HepG2 (cell line): ENCODE measurements at regions not wholly inside any gene's neighbourhood (a gene's known extent, or its start where the extent isn't known, plus 50 kb on each side); places are given as distances from the start of the nearest gene placed in this dataset.

ENCODE experiments used
- ATAC-seq: fragments of 200-7000 bp; cut with Tn5 transposase; 3 replicates; pipeline ENCODE4 v1.9.1; 2020; ENCODE audit warnings: mild to moderate bottlenecking, moderate library complexity
- BruUV-seq: library from RNA; stranded (reverse); fragments of 400-500 nt; replicated peaks from 2 replicates; lab custom pipeline; 2021; lab: Mats Ljungman, UMichigan
- CTCF ChIA-PET: fragments of 300-600 bp; formaldehyde crosslinking; extraction: SDS; loops from one replicate; lab custom pipeline; 2021; ENCODE audit warnings: low total read pairs, inconsistent platforms, low intra/inter-chr PET ratio; lab: Yijun Ruan, JAX
- POLR2A ChIA-PET: fragments of 350-600 bp; sonication (Branson Sonifier 250); formaldehyde crosslinking; loops from one replicate; lab custom pipeline; 2020; ENCODE audit warnings: antibody characterized with exemption, inconsistent platforms; lab: Yijun Ruan, JAX
- DNase-seq: peaks from one replicate; pipeline ENCODE4 v3.0.0-alpha.2; 2015; ENCODE audit warnings: low spot score
- FAIRE-seq: peaks from 3 replicates; lab custom pipeline; 2011; peaks lifted over from hg19 to GRCh38; lab: Jason Lieb, UNC
- H2AFZ ChIP-seq: one replicate; pipeline ENCODE4 v1.6.1; 2011; ENCODE audit warnings: low read length, inconsistent platforms
- H3K27ac ChIP-seq: fragments of 300-600 bp; 3 replicates; pipeline ENCODE4 v1.8.0; 2011; ENCODE audit warnings: mixed run types, mild to moderate bottlenecking, mixed read lengths, low read length, inconsistent platforms; ENCODE audit not compliant: insufficient read depth; ENCODE audit errors: extremely low read length
- H3K27me3 ChIP-seq, 2 experiments: fragments of 200-600 bp in 1 of 2; 2 replicates in 1 of 2; 3 replicates in 1 of 2; pipeline versions ENCODE4 v1.6.0 to v1.8.0; 2011; ENCODE audit warnings: low read length in 2 of 2, mild to moderate bottlenecking in 2 of 2, moderate library complexity in 2 of 2, inconsistent platforms in 1 of 2; ENCODE audit not compliant: insufficient read depth in 2 of 2, control insufficient read depth in 1 of 2
- H3K36me3 ChIP-seq, 2 experiments: fragments of 200-600 bp in 1 of 2; replicated peaks in 1 of 2; 2 replicates in 1 of 2; 3 replicates in 1 of 2; pipeline versions ENCODE4 v1.5.1 to v1.8.0; 2011; ENCODE audit warnings: low read length in 2 of 2, inconsistent platforms in 1 of 2; ENCODE audit not compliant: insufficient read depth in 2 of 2, control insufficient read depth in 1 of 2
- H3K4me1 ChIP-seq: 2 replicates; pipeline ENCODE4 v1.5.1; 2012; ENCODE audit warnings: low read length, inconsistent platforms; ENCODE audit not compliant: insufficient read depth
- H3K4me2 ChIP-seq: 2 replicates; pipeline ENCODE4 v1.6.0; 2011; ENCODE audit warnings: low read depth, low read length, inconsistent platforms
- H3K4me3 ChIP-seq, 3 experiments: fragments of 200-600 bp in 1 of 3; sonication (generic), shearing (Covaris generic) in 1 of 3; replicated peaks in 1 of 3; 2 replicates each; pipeline ENCODE4 v1.5.1; 2011 to 2016; ENCODE audit warnings: low read length in 3 of 3, inconsistent platforms in 2 of 3, low read depth in 2 of 3, mild to moderate bottlenecking in 2 of 3, control low read depth in 1 of 3, mixed read lengths in 1 of 3; ENCODE audit not compliant: insufficient read depth in 1 of 3
- H3K79me2 ChIP-seq: one replicate; pipeline ENCODE4 v1.6.1; 2011; ENCODE audit warnings: low read length, inconsistent platforms; ENCODE audit not compliant: insufficient read depth
- H3K9ac ChIP-seq: 2 replicates; pipeline ENCODE4 v1.6.0; 2011; ENCODE audit warnings: mild to moderate bottlenecking, low read depth, low read length, inconsistent platforms; ENCODE audit not compliant: insufficient read depth
- H3K9me3 ChIP-seq: 2 replicates; pipeline ENCODE4 v1.5.1; 2012; ENCODE audit warnings: mild to moderate bottlenecking, low read length
- H4K20me1 ChIP-seq: 2 replicates; pipeline ENCODE4 v1.6.0; 2011; ENCODE audit warnings: inconsistent platforms, mild to moderate bottlenecking, low read length, moderate library complexity; ENCODE audit not compliant: insufficient read depth
- CREB1 ChIP-seq, 2 experiments: fragments of 450-650 bp in 1 of 2; IDR thresholded peaks; 2 replicates each; pipeline ENCODE4 v1.6.1; 2016 to 2017; ENCODE audit warnings: control low read depth in 1 of 2, mild to moderate bottlenecking in 1 of 2, missing compliant biosample characterization in 1 of 2, missing genetic modification characterization in 1 of 2
- EZH2 ChIP-seq: conservative IDR thresholded peaks from 2 replicates; pipeline ENCODE4 v1.6.1; 2012; ENCODE audit warnings: mild to moderate bottlenecking, low read depth, low read length, moderate library complexity
- GATA4 ChIP-seq: sonication (generic); IDR thresholded peaks from 2 replicates; pipeline ENCODE4 v1.6.1; 2016; ENCODE audit warnings: antibody characterized with exemption, low read depth, borderline replicate concordance
- ZNF609 ChIP-seq: sonication (generic); formaldehyde crosslinking; IDR thresholded peaks from 2 replicates; pipeline ENCODE4 v1.4.0; 2020; ENCODE audit warnings: mild to moderate bottlenecking, missing genetic modification reagents, borderline replicate concordance
- WGBS: methylation state at CpG from one replicate; pipeline ENCODE4 v1.1.6; 2017; ENCODE audit warnings: low lambda C conversion rate; 5-methylcytosine and 5-hydroxymethylcytosine counted together
- in situ Hi-C: cut with HindIII; loops from 2 replicates; pipeline ENCODE4 v1.10.0; 2017; ENCODE audit warnings: low pct_unique_long_range_greater_than_20kb; ENCODE audit not compliant: extremely low pct_ligation_motif_present
- intact Hi-C: fragments of 100-400 bp; cut with micrococcal nuclease; formaldehyde crosslinking; loops from one replicate; pipeline ENCODE4 v1.10.0; 2022; ENCODE audit not compliant: unreplicated experiment

GRCh38 chr2:145068509-145068908 is 548.6 kb upstream of the ZEB2 start:
- DNase-seq (no peak), FAIRE-seq (no peak), ATAC-seq (no peak)
- H3K27ac ChIP-seq: no peak overlapping the region
- no peak overlapping the region for H3K9ac ChIP-seq
- no peaks in the 10 kb centered on the region for H3K79me2 ChIP-seq
- H3K27me3 ChIP-seq: no peaks in the 10 kb centered on the region
- no peaks in the 10 kb centered on the region for H3K4me1 ChIP-seq
- in situ Hi-C loops: no loop called here
- BruUV-seq: no TSS peak
- 26% methylated on average over 2 of the region's 2 CpGs for WGBS
- ChIA-PET POLR2A (no interaction called here), CTCF (no interaction called here)
- no peaks in the 10 kb centered on the region for H3K36me3 ChIP-seq
- H2AFZ ChIP-seq: no peak overlapping the region
- intact Hi-C loops: no loop called here
- no peaks in the 10 kb centered on the region for H4K20me1 ChIP-seq
- H3K4me2 ChIP-seq: no peak overlapping the region
- TF ChIP-seq EZH2 (no peak), GATA4 (no peak)
- H3K9me3 ChIP-seq: peaks cover 47% of the 10 kb centered on the region
- no peak overlapping the region for H3K4me3 ChIP-seq

GRCh38 chr2:145067549-145068030 is 547.7 kb upstream of the ZEB2 start:
- no peaks in the 10 kb centered on the region for H3K79me2 ChIP-seq
- FAIRE-seq: no peak
- no peak overlapping the region for H3K9ac ChIP-seq
- no TSS peak for BruUV-seq
- H3K9me3 ChIP-seq: peaks cover 52% of the 10 kb centered on the region
- intact Hi-C loops (no loop called here), in situ Hi-C loops (no loop called here)
- H3K4me3 ChIP-seq: no peak overlapping the region
- H3K27me3 ChIP-seq: no peaks in the 10 kb centered on the region
- CTCF ChIA-PET: no interaction called here
- WGBS: 9% methylated on average over 6 of the region's 6 CpGs
- H3K4me1 ChIP-seq: no peaks in the 10 kb centered on the region
- TF ChIP-seq CREB1 (IDR thresholded peaks at IDR 0.05) (peak; percentile 62), CREB1 (CRISPR knock-in tag; IDR thresholded peaks at IDR 0.05) (no peak), ZNF609 (CRISPR knock-in tag) (no peak)
- no peak overlapping the region for H2AFZ ChIP-seq
- no peak overlapping the region for H3K4me2 ChIP-seq
- POLR2A ChIA-PET: no interaction called here
- no peak for ATAC-seq
- H3K36me3 ChIP-seq: no peaks in the 10 kb centered on the region
- no peak for DNase-seq
- H3K27ac ChIP-seq: no peak overlapping the region
- H4K20me1 ChIP-seq: no peaks in the 10 kb centered on the region
